A549 (cell line): ENCODE measurements at regions not wholly inside any gene's neighbourhood (a gene's known extent, or its start where the extent isn't known, plus 50 kb on each side); places are given as distances from the start of the nearest gene placed in this dataset.

Experiments
- ATAC-seq, 2 experiments: fragments of 200-7000 bp in 1 of 2; fragments of >200 bp in 1 of 2; cut with Nextera tagmentation in 1 of 2; cut with Tn5 transposase in 1 of 2; 3 replicates each; pipeline versions ENCODE4 v1.8.0 to v1.9.1; 2018 to 2020; ENCODE audit warnings: mild to moderate bottlenecking in 1 of 2, moderate library complexity in 1 of 2
- CTCF ChIA-PET: fragments of 300-600 bp; sonication (Branson Sonifier 250); formaldehyde crosslinking; extraction: SDS; loops from one replicate; lab custom pipeline; 2021; ENCODE audit warnings: antibody characterized with exemption, inconsistent platforms; lab: Yijun Ruan, JAX
- POLR2A ChIA-PET: fragments of 350-600 bp; formaldehyde crosslinking; extraction: SDS; loops from one replicate; lab custom pipeline; 2021; ENCODE audit warnings: antibody characterized with exemption, inconsistent platforms; lab: Yijun Ruan, JAX
- DNase-seq, 2 experiments: peaks; one replicate each; pipeline versions ENCODE4 v3.0.0 to v3.0.0-alpha.2; 2011 to 2016; ENCODE audit warnings: low read depth in 1 of 2, low spot score in 1 of 2
- FAIRE-seq: peaks from 2 replicates; lab custom pipeline; 2011; peaks lifted over from hg19 to GRCh38; lab: Jason Lieb, UNC
- H3K27ac ChIP-seq, 2 experiments: fragments of >200 bp; sonication (Bioruptor Twin); formaldehyde crosslinking; 3 replicates each; pipeline ENCODE4 v1.5.1; 2016 to 2017
- H3K4me1 ChIP-seq: fragments of >200 bp; sonication (Bioruptor Twin); formaldehyde crosslinking; 3 replicates; pipeline ENCODE4 v1.6.1; 2016
- H3K4me2 ChIP-seq: fragments of >200 bp; sonication (Bioruptor Twin); formaldehyde crosslinking; 3 replicates; pipeline ENCODE4 v1.6.1; 2016
- H3K4me3 ChIP-seq: fragments of >200 bp; sonication (Bioruptor Twin); formaldehyde crosslinking; 3 replicates; pipeline ENCODE4 v1.5.1; 2016
- H3K9me3 ChIP-seq: fragments of >200 bp; sonication (Bioruptor Twin); formaldehyde crosslinking; 3 replicates; pipeline ENCODE4 v1.6.1; 2016
- ATOH8 ChIP-seq: fragments of 250-450 bp; sonication (Bioruptor Pico); IDR thresholded peaks from 2 replicates; pipeline ENCODE4 v1.5.0; 2020; ENCODE audit warnings: low read depth, mild to moderate bottlenecking, moderate library complexity
- BCL3 ChIP-seq: fragments of >200 bp; sonication (Bioruptor Twin); formaldehyde crosslinking; IDR thresholded peaks from 3 replicates; pipeline ENCODE4 v1.6.1; 2016
- BHLHE40 ChIP-seq: IDR thresholded peaks from 2 replicates; pipeline ENCODE4 v1.6.1; 2012; ENCODE audit warnings: low read depth, low read length, inconsistent platforms
- CBX2 ChIP-seq: fragments of 200-600 bp; sonication (generic); IDR thresholded peaks from 2 replicates; pipeline ENCODE4 v1.6.1; 2016; ENCODE audit warnings: low read depth, mild to moderate bottlenecking, borderline replicate concordance
- CBX8 ChIP-seq: fragments of 200-600 bp; sonication (generic); IDR thresholded peaks from 2 replicates; pipeline ENCODE4 v1.6.1; 2016
- E2F6 ChIP-seq: IDR thresholded peaks from 2 replicates; pipeline ENCODE4 v1.6.1; 2012; ENCODE audit warnings: low read depth, borderline replicate concordance
- EHF ChIP-seq: fragments of 250-450 bp; sonication (Bioruptor Pico); IDR thresholded peaks from 2 replicates; pipeline ENCODE4 v1.5.0; 2020; ENCODE audit warnings: mild to moderate bottlenecking
- EHMT2 ChIP-seq: fragments of 200-600 bp; sonication (generic); IDR thresholded peaks from 2 replicates; pipeline ENCODE4 v1.6.1; 2016; ENCODE audit warnings: antibody characterized with exemption, low read depth, mild to moderate bottlenecking, moderate library complexity
- FOXS1 ChIP-seq: fragments of 250-450 bp; sonication (Bioruptor Pico); IDR thresholded peaks from 2 replicates; pipeline ENCODE4 v1.5.0; 2020; ENCODE audit warnings: mild to moderate bottlenecking, moderate library complexity
- HES2 ChIP-seq: fragments of >200 bp; sonication (Bioruptor Twin); formaldehyde crosslinking; IDR thresholded peaks from 2 replicates; pipeline ENCODE4 v1.6.1; 2016
- HOXA7 ChIP-seq: fragments of 250-450 bp; sonication (Bioruptor Pico); IDR thresholded peaks from 2 replicates; pipeline ENCODE4 v1.5.0; 2020; ENCODE audit warnings: mild to moderate bottlenecking, moderate library complexity
- HOXB13 ChIP-seq: fragments of 250-450 bp; sonication (Bioruptor Pico); IDR thresholded peaks from 2 replicates; pipeline ENCODE4 v1.5.0; 2020; ENCODE audit warnings: low read depth, mild to moderate bottlenecking, moderate library complexity
- HOXB5 ChIP-seq: fragments of 250-450 bp; sonication (Bioruptor Pico); IDR thresholded peaks from 2 replicates; pipeline ENCODE4 v1.5.0; 2020; ENCODE audit warnings: mild to moderate bottlenecking, moderate library complexity
- JUN ChIP-seq, 2 experiments: fragments of >200 bp; sonication (Bioruptor Twin); formaldehyde crosslinking; IDR thresholded peaks; 2 replicates in 1 of 2; 3 replicates in 1 of 2; pipeline ENCODE4 v1.6.1; 2016 to 2017
- KDM5A ChIP-seq: fragments of 200-600 bp; sonication (generic); IDR thresholded peaks from 2 replicates; pipeline ENCODE4 v1.6.1; 2016; ENCODE audit warnings: antibody characterized with exemption, mild to moderate bottlenecking
- MAFK ChIP-seq: fragments of 450-650 bp; IDR thresholded peaks from 2 replicates; pipeline ENCODE4 v1.6.1; 2014; ENCODE audit not compliant: partially characterized antibody
- MAZ ChIP-seq: fragments of 150-350 bp; IDR thresholded peaks from 2 replicates; pipeline ENCODE4 v1.6.1; 2014; ENCODE audit warnings: antibody characterized with exemption, low read depth, low read length, borderline replicate concordance
- MYC ChIP-seq: IDR thresholded peaks from 2 replicates; pipeline ENCODE4 v1.6.1; 2012; ENCODE audit warnings: mild to moderate bottlenecking, inconsistent platforms, low read length, improper control_type of control experiment, borderline replicate concordance
- NFE2L2 ChIP-seq: fragments of 150-350 bp; conservative IDR thresholded peaks from 2 replicates; pipeline ENCODE4 v1.6.1; 2014; ENCODE audit warnings: low read length
- PBX3 ChIP-seq: IDR thresholded peaks from 2 replicates; pipeline ENCODE4 v1.6.1; 2012
- PHF8 ChIP-seq: fragments of 200-600 bp; sonication (generic); IDR thresholded peaks from 2 replicates; pipeline ENCODE4 v1.6.1; 2016; ENCODE audit warnings: low read depth, mild to moderate bottlenecking, antibody characterized with exemption, moderate library complexity, borderline replicate concordance
- POLR2AphosphoS2 ChIP-seq: conservative IDR thresholded peaks from 2 replicates; pipeline ENCODE4 v1.6.1; 2012; ENCODE audit warnings: low read length, improper control_type of control experiment, inconsistent platforms
- RARB ChIP-seq: fragments of 250-450 bp; sonication (Bioruptor Pico); IDR thresholded peaks from 2 replicates; pipeline ENCODE4 v1.8.0; 2021; ENCODE audit warnings: mild to moderate bottlenecking, moderate library complexity
- RFX5 ChIP-seq: fragments of 450-650 bp; IDR thresholded peaks from 2 replicates; pipeline ENCODE4 v1.7.1; 2014; ENCODE audit warnings: antibody characterized with exemption, mild to moderate bottlenecking, moderate library complexity
- TFCP2L1 ChIP-seq: fragments of 250-450 bp; sonication (Bioruptor Pico); IDR thresholded peaks from 2 replicates; pipeline ENCODE4 v1.5.0; 2021; ENCODE audit warnings: mild to moderate bottlenecking
- TP53 ChIP-seq: fragments of 250-450 bp; sonication (Bioruptor Pico); IDR thresholded peaks from 2 replicates; pipeline ENCODE4 v1.5.0; 2021; ENCODE audit warnings: mild to moderate bottlenecking, moderate library complexity
- USF2 ChIP-seq: fragments of 450-650 bp; IDR thresholded peaks from 2 replicates; pipeline ENCODE4 v1.6.1; 2014; ENCODE audit warnings: antibody characterized with exemption
- ZC3H11A ChIP-seq: fragments of 450-650 bp; IDR thresholded peaks from 2 replicates; pipeline ENCODE4 v1.6.1; 2014; ENCODE audit warnings: antibody characterized with exemption, mild to moderate bottlenecking
- ZSCAN20 ChIP-seq: fragments of 250-450 bp; sonication (Bioruptor Pico); IDR thresholded peaks from 2 replicates; pipeline ENCODE4 v1.8.0; 2022; ENCODE audit warnings: mild to moderate bottlenecking, moderate library complexity
- WGBS: methylation state at CpG from one replicate; pipeline ENCODE4 v1.1.6; 2017; ENCODE audit errors: missing lambda C conversion rate; 5-methylcytosine and 5-hydroxymethylcytosine counted together

GRCh38 chr17:74108126-74108705 is 95.3 kb upstream of the RPL38 start:
- Histone ChIP-seq H3K4me2 (no peak overlapping the region), H3K9me3 (no peaks in the 10 kb centered on the region), H3K27ac (no peak overlapping the region), H3K4me3 (no peak overlapping the region), H3K4me1 (no peaks in the 10 kb centered on the region)
- CTCF ChIA-PET = interaction anchor here (0.8 to 3.9 kb wide), 5 partner anchors 9 to 100 kb away, joined by 3 to 15 read pairs (median 3); no protein-coding TSS in a partner anchor
- POLR2A ChIA-PET = no interaction called here
- 26% methylated on average over 12 of the region's 12 CpGs for WGBS
- ATAC-seq (no peak), DNase-seq (no peak), FAIRE-seq (no peak)
- TF ChIP-seq POLR2AphosphoS2 (no peak), EHF (CRISPR knock-in tag) (no peak), KDM5A (no peak), FOXS1 (CRISPR knock-in tag) (no peak), USF2 (no peak), HOXB5 (no peak), HES2 (no peak), RARB (CRISPR knock-in tag) (no peak), MAFK (no peak), TFCP2L1 (CRISPR knock-in tag) (no peak), PBX3 (no peak), TP53 (CRISPR knock-in tag) (no peak), PHF8 (no peak), E2F6 (no peak), BCL3 (no peak), MAZ (no peak), BHLHE40 (no peak)

- Histone ChIP-seq H3K4me2 (no peak overlapping the region), H3K9me3 (no peaks in the 10 kb centered on the region), H3K4me1 (no peaks in the 10 kb centered on the region), H3K4me3 (no peak overlapping the region), H3K27ac (no peak overlapping the region)
- no peak for FAIRE-seq
- ChIA-PET POLR2A (no interaction called here), CTCF (interaction anchor here (0.6 to 2.8 kb wide), 8 partner anchors 9 to 522 kb away, joined by 3 to 11 read pairs (median 3); partner anchors contain the start of gene RPL38)
- no peak for ATAC-seq
- WGBS = 27% methylated on average over 10 of the region's 10 CpGs
- no peak for DNase-seq
- TF ChIP-seq HES2 (no peak), ZC3H11A (no peak), ZSCAN20 (CRISPR knock-in tag) (no peak), CBX2 (no peak), JUN (IDR thresholded peaks at IDR 0.05) (no peak), USF2 (no peak), MAZ (no peak), MYC (no peak), EHMT2 (no peak), NFE2L2 (no peak), PBX3 (no peak), PHF8 (no peak), BHLHE40 (no peak), ATOH8 (CRISPR knock-in tag) (no peak), BCL3 (no peak), CBX8 (no peak), HOXB13 (CRISPR knock-in tag) (no peak), TP53 (CRISPR knock-in tag) (no peak), RFX5 (no peak), HOXA7 (CRISPR knock-in tag) (no peak)
Measured at GRCh38 chr17:74110467-74110866, 93.0 kb upstream of the RPL38 start.
